Hepatic stellate cell (primary cell): ENCODE measurements at regions not wholly inside any gene's neighbourhood (a gene's known extent, or its start where the extent isn't known, plus 50 kb on each side); places are given as distances from the start of the nearest gene placed in this dataset.

Experiments
- DNase-seq: peaks from one replicate; pipeline ENCODE4 v3.0.0; 2011; ENCODE audit warnings: low spot score

DNA sequence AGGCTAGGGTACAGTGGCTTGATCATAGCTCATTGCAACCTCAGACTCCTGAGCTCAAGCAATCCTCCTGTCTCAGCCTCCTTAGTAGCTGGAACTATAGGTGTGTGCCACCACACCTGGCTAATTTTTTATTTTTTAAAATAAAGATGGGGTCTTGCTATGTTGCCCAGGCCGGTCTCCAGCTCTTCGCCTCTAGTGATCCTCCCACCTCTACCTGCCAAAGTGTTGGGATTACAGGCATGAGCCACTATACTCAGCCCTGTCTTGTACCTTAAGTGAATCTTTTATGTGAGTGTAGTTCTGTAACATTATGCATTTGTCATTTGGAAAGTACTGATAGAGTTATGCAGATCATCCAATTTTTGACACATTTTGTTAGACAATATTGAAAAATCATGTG is 66.9 kb upstream of the C15orf39 start:
- DNase-seq = no peak

DNA sequence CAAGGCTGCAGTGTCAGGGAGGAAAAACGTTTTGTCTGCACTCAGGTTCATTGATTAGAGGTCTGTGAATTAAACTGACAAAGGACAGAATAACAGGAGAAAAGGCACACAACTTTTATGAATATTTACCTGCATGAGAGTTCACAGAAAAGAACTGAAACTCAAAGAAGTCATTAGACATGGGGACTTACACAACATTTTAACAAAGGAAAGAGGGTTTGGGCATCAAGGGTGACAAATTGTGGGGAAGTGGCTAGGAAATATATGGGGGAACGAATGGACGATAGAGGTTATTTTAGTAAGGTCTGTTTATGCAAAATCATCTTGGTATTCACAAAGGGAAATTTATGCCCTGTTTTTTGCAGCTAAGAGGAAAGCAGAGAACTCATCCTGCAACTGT is 65.6 kb upstream of the C15orf39 start:
- no peak for DNase-seq

DNA sequence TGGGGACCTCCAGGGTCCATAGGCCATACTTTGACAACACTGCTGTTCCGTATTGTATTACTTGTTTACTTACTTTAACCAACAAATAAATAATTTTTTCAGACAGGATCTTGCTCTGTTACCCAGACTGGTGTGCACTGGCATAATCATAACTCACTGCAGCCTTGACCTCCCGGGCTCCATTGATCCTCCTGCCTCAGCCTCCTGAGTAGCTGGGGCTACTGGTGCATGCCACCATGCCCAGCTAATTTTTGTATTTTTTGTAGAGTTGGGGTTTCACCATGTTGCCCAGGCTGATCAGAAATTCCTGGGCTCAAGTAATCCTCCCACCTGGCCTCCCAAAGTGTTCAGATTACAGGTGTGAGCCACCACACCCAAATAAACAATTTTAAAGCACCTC is 64.9 kb upstream of the C15orf39 start:
- DNase-seq = no peak

DNA sequence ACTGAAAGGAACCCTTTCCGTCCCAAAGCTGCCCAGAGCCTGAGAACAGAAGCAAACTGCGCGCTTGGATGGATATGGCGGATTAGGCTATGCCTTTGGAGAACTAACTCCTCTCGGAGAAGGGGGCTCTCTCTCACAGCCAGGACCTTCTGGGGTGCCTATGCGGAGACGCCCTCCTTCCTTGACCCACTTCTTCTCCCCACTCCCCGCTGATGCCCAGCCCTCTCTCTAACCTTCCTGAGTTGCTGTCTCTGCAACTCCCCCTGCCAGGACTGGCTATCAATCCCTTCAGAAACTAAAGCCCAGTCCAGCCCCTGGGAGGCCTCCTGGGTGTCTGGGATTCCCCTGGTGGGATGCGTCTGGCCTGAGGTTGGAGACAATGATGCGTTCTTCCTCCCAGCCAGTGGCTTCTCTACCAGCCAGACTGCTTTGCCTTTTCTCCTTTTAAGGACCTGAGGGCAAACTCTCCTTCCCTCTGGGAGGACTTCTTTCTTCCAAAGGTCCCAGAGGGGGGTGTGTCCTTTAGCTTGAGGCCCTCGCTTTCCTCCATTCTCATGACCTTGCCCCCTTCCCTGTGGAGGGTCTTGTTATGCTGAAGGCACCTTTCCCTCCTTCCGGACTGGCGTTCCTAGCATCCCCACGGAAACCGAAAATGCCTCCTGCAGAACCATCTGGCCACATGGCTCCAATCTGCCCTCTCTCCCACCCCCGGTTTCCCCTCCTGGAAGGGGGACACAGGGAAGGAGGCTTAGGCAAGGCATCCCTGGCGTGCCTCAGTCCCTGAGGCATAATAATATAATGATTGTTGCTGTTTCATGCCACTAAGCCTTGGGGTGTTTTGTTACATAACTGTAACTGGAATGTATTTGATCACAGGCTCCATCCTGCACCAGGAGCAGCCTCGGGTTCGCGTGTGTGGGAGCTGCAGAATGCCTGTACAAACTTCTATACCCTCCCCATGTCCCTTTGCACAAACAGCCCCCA is 63.4 kb upstream of the C15orf39 start:
- DNase-seq = no peak

DNA sequence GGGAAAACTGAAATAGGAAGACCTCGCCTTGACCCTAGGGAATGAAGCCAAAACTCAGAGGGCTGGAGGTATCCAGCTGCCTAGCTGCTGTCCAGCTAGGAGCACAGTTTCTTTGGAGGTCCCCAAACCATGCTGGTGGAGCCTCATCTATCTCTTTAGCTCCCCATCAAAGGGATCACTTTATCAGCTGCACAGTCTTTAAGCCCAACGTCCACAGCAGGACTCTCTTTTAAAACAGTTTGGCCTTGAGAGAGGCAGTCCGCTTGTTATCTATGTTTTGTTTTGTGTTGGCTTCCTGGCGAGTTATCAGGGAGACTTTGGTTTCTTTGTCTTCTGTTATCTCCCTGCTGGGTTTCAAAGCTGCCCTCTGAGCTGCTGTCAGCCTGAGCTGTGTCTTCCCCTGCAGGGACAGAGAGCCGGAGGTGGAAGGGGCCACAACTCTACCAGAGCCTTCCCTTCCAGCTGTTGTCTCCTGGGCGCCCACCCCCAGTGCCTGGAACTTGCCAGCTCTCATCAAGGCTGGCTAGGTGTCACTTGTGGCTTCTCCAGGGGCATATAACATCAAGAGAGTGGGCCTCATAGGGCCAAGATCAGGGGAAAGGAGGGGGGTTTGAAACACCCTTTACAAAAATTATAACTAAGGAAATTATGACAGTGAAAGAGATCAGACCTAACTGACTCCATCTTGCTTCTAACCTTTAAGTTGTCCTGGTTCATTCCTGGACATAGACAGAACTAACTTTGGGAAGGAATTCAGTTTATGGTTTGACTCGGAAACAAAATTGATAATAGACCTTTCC is 61.4 kb upstream of the C15orf39 start:
- no peak for DNase-seq

DNA sequence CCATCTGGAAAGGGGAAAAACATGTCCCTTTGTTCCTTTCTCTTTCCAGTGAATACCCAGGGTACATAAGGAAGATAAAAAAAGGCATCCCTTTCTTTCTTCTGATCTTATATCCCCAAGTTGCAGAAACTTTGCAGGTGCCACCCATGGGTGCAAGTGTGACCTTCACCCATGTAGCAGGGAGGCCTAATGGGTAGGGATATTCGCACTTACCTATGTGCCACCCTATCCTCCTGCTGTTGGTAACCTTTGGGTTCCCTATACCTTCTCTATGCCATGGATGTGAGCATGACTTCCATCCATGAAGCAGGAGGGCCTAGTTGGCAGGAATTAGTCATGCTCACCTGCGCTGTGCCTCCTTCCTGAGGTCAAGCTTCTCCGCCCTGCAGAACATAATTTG is 59.2 kb upstream of the C15orf39 start:
- DNase-seq = no peak

DNA sequence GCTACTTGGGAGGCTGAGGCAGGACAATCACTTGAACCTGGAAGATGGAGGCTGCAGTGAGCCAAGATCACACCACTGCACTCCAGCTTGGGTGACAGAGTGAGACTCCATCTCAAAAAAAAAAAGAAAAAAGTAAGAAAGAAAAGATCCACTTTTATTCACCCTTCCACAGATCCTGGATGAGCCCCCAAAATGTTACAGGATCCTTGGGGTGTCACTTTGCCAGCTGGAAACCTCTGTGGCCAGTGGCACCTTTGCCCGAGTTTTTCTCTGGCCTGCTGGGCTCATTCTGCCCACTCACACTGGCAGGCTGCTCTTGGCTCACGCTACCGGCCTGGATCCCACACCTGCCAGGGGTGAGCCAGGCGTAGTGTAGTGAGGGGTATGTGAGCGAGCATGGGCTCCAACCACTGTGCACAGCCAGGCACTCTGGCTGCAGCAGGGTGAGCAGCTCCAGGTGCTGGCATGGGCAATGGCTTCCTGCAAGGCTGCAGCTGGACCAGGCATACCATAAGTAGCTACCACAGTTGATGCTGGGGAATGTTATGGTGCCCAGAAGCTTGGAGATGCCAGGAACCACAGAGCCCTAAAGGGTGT is 57.8 kb upstream of the C15orf39 start:
- DNase-seq = no peak

DNA sequence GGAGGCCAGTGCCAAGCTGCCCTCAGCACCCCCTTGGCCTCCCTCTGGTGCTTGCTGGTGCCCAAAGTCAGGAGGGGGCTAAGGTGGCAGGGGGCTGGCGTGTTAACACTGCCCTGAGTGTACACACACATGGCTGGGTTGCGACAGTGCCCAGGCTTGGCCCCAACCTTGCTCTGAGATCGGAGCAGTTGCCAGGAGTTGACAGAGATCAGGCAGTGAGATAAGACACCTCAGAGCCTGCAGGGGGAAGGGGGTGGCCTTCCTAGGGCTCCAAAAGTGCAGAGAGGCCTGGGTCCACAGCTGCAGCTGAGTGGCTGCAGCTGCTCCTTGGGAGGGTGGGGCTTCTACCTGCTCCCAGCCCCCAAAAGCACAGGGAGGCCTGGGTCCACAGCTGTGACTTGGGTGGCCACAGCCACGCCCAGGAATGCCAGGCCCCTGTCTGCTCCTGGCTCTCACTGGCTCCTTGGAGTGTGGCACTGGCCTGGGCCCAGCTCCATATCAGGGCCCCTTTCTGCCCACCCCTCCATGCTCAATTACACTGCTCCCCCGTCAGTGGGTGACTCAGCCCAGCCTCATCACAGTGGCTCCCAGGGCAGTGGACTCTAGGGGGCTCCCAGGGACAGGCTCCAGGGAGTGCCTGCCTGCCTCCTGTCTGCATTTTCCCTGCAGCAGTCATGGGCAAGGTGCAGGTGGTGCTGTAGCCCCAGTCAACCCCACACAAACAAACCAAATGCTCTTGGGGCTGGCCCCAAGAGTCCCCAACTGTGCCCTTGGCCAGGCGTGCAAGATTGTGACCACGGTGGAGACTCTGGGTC is 56.4 kb upstream of the C15orf39 start:
- DNase-seq = no peak

DNA sequence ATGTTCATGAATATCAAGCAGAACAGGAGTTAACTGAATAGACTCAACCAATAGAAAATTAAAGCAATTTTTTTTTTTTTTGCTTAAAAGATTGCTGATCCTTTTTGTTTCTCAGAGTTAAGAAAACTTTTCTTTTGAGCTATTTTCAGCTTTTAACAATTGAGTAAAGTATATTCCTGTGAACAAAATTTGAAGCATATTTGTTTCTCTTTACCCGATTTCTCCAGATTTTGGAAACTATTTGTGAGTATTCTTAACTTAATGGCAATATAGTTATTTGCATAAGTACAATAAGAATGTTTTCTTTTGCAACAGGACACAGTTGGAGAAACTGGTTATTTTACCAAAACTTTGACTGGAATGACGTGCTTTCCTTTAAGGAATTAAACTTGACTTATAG is 53.4 kb upstream of the C15orf39 start:
- no peak for DNase-seq

DNA sequence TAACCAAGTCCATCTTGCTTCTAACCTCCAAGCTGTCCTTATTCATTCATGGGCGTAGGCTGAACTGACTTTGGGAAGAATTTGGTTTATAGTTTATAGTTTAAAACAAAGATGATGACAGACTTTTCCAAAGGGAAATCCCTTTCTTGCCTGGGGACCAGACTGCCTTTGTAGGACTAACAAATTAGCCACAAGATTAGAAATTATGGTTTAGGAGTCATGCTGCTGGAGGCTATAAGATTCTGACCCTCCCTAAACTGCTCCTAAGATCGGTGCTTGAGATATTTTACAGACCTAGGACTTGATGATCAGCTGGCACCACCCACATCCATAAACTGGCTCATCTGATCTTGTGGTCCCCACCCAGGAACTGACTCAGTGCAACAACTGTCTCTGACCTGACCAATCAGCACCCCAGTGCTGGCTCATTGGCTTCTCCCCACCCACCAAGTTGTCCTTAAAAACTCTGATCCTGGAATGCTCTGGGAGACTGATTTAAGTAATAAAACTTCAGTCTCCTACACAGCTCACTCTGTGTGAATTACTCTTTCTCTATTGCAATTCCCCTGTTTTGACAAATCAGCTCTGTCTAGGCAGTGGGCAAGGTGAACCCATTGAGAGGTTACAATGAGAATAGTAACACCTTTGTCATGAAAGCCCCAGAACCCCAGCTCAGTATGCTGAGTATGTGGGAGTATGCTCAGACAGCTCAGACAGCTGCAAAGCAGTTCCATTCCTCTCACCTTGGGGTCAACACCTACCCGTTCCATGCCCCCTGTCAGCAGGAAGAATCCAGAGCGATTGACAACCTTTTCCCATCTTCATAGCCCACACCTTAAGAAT is 51.6 kb upstream of the C15orf39 start:
- peak; percentile 68 for DNase-seq

DNA sequence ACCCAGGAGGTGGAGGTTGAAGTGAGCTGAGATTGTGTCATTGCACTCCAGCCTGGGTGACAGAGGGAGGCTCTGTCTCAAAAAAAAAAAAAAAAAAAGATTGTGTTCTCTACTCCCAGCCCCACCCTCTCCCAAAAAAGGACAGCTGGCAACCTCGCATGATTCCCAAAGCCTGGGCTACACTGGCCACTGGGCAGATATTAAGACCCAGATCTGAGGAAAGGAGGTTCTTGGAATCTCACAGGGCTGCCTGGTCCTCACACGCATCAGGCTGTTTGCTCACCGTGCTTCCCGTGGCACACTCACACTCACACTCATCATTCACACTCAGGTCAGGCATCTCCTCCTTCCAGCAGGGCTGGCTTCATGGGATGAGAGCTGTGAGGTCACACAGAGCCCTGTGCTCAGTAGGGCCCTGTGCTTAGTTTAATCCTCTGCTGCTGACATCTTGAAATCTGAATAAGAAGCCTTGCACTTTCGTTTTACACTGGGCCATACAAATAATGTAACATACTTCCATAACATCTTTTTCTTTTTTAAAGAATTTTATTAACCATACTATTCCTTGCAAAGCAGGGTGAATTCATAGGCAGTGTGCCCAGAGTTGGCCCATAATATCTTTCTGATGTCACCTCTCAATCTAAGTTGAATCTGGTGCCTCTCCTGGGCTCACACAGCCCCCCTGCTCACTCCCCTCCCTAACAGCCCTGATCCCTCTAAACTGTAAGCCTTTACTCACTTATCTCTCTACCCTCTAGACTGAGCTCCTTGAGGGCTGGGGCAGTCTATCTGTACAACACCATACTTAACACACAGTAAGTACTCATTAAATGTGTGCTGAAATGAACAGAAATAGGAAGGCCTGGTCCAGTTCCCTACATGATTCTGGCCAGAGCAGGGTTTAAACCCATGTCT is 50.2 kb upstream of the C15orf39 start:
- DNase-seq = no peak
